CD4-positive, alpha-beta T cell (primary cell): ENCODE measurements at regions not wholly inside any gene's neighbourhood (a gene's known extent, or its start where the extent isn't known, plus 50 kb on each side); places are given as distances from the start of the nearest gene placed in this dataset.

Experiments used
- ATAC-seq: fragments of 200-7000 bp; cut with Tn5 transposase; one replicate; pipeline ENCODE4 v1.10.0; 2022; ENCODE audit warnings: mild to moderate bottlenecking; ENCODE audit not compliant: poor library complexity
- CTCF ChIA-PET: fragments of 350-600 bp; sonication (Branson Sonifier 250); formaldehyde crosslinking; loops from one replicate; lab custom pipeline; 2021; ENCODE audit warnings: antibody characterized with exemption, inconsistent platforms; lab: Charles Lee
- POLR2A ChIA-PET: fragments of 350-600 bp; sonication (Branson Sonifier 250); formaldehyde crosslinking; loops from one replicate; lab custom pipeline; 2021; ENCODE audit warnings: antibody characterized with exemption, inconsistent platforms; lab: Charles Lee
- DNase-seq, 14 experiments: peaks; one replicate each; pipeline ENCODE4 v3.0.0-alpha.2; 2013 to 2020; ENCODE audit warnings: mixed read lengths in 2 of 14
- H3K27ac ChIP-seq, 2 donors: one replicate each; pipeline versions ENCODE4 v1.5.1 to v1.7.0; 2013; ENCODE audit warnings: low read length in 2 of 2, low read depth in 1 of 2, mild to moderate bottlenecking in 1 of 2
- H3K27me3 ChIP-seq, 2 experiments: 1 replicate in 1 of 2; 2 replicates in 1 of 2; pipeline versions ENCODE4 v1.6.1 to v1.7.0; 2013; ENCODE audit warnings: low read length in 2 of 2, control low read depth in 1 of 2, mild to moderate bottlenecking in 1 of 2, moderate library complexity in 1 of 2; ENCODE audit not compliant: insufficient read depth in 2 of 2, control insufficient read depth in 1 of 2
- H3K36me3 ChIP-seq: one replicate; pipeline ENCODE4 v1.6.1; 2013; ENCODE audit warnings: low read length, control low read depth; ENCODE audit not compliant: insufficient read depth
- H3K4me1 ChIP-seq: one replicate; pipeline ENCODE4 v1.6.1; 2013; ENCODE audit warnings: low read length, control low read depth; ENCODE audit not compliant: insufficient read depth
- H3K4me3 ChIP-seq: one replicate; pipeline ENCODE4 v1.5.1; 2013; ENCODE audit warnings: mild to moderate bottlenecking, low read length, moderate library complexity
- H3K9me3 ChIP-seq, 2 experiments: 1 replicate in 1 of 2; 2 replicates in 1 of 2; pipeline versions ENCODE4 v1.6.1 to v1.7.0; 2013; ENCODE audit warnings: low read length in 2 of 2, mild to moderate bottlenecking in 2 of 2, control low read depth in 1 of 2, moderate library complexity in 1 of 2; ENCODE audit not compliant: control insufficient read depth in 1 of 2, insufficient read depth in 1 of 2
- H3K27ac Mint-ChIP-seq: one replicate; pipeline ENCODE4 v1.8.0; 2020; ENCODE audit warnings: mixed read lengths
- H3K27me3 Mint-ChIP-seq: one replicate; pipeline ENCODE4 v1.8.0; 2021; ENCODE audit warnings: mixed read lengths
- H3K36me3 Mint-ChIP-seq: one replicate; pipeline ENCODE4 v1.8.0; 2021; ENCODE audit warnings: low read depth, mixed read lengths
- H3K4me1 Mint-ChIP-seq: one replicate; pipeline ENCODE4 v1.8.0; 2021; ENCODE audit warnings: low read depth, mixed read lengths
- H3K4me3 Mint-ChIP-seq: one replicate; pipeline ENCODE4 v1.8.0; 2020; ENCODE audit warnings: mild to moderate bottlenecking, mixed read lengths
- H3K9me3 Mint-ChIP-seq: one replicate; pipeline ENCODE4 v1.8.0; 2020; ENCODE audit warnings: mixed read lengths
- intact Hi-C, 2 experiments: fragments of 100-400 bp; cut with DNase I in 1 of 2; cut with micrococcal nuclease in 1 of 2; formaldehyde crosslinking; loops; one replicate each; pipeline versions ENCODE4 v1.15.1 to v1.9.0; 2023 to 2025; cut with DNase I, micrococcal nuclease
- TF ChIP-seq, protein P1 (sequence below): fragments of 200-600 bp; IDR thresholded peaks from one replicate; pipeline ENCODE4 v1.8.0; 2022; ENCODE audit warnings: antibody characterized with exemption, mild to moderate bottlenecking

- Mint-ChIP-seq H3K4me1 (no peaks in the 10 kb centered on the region), H3K9me3 (no peaks in the 10 kb centered on the region), H3K36me3 (no peaks in the 10 kb centered on the region), H3K27me3 (no peaks in the 10 kb centered on the region), H3K27ac (no peak overlapping the region), H3K4me3 (no peak overlapping the region)
- Histone ChIP-seq H3K4me1 (no peaks in the 10 kb centered on the region), H3K27me3 (peaks cover under 1 to 3% of the 10 kb centered on the region in 2 experiments), H3K36me3 (no peaks in the 10 kb centered on the region), H3K4me3 (no peak overlapping the region), H3K9me3 (peaks cover 0 to 5% of the 10 kb centered on the region in 2 experiments), H3K27ac (no peak overlapping the region)
- ChIA-PET POLR2A (no interaction called here), CTCF (no interaction called here)
- no peak for DNase-seq
- intact Hi-C loops: no loop called here
- ATAC-seq: no peak
- TF ChIP-seq, protein P1, sequence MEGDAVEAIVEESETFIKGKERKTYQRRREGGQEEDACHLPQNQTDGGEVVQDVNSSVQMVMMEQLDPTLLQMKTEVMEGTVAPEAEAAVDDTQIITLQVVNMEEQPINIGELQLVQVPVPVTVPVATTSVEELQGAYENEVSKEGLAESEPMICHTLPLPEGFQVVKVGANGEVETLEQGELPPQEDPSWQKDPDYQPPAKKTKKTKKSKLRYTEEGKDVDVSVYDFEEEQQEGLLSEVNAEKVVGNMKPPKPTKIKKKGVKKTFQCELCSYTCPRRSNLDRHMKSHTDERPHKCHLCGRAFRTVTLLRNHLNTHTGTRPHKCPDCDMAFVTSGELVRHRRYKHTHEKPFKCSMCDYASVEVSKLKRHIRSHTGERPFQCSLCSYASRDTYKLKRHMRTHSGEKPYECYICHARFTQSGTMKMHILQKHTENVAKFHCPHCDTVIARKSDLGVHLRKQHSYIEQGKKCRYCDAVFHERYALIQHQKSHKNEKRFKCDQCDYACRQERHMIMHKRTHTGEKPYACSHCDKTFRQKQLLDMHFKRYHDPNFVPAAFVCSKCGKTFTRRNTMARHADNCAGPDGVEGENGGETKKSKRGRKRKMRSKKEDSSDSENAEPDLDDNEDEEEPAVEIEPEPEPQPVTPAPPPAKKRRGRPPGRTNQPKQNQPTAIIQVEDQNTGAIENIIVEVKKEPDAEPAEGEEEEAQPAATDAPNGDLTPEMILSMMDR: no peak
Observed at GRCh38 chr11:94676814-94677213, 91.3 kb upstream of the AMOTL1 start.

DNA sequence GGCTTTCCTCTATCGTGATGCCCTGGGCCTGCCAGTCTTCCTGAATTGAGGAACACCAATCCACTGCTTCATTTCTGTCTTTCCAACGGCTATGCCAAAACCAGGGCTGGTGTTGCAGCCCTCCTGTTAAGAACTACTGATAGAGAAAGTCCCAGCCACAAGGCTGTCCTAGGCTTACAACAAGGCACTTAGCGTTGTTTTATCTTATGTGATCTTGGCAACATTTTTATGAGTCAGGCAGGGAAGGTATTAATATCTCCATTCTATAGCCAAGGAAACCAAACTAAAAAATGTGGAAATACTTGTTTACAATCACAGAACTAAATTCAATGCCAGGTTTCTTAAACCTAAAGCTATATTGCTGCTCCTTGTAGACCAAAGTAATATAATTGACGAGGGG lies 89.9 kb upstream of the AMOTL1 start:
- DNase-seq: no peak
- TF ChIP-seq, protein P1: no peak
- Mint-ChIP-seq H3K4me3 (no peak overlapping the region), H3K9me3 (no peaks in the 10 kb centered on the region), H3K27ac (no peak overlapping the region), H3K36me3 (no peaks in the 10 kb centered on the region), H3K4me1 (no peaks in the 10 kb centered on the region), H3K27me3 (peaks cover 4% of the 10 kb centered on the region)
- H3K9me3 ChIP-seq: peaks cover 0 to 4% of the 10 kb centered on the region in 2 experiments
- no peaks in the 10 kb centered on the region for H3K4me1 ChIP-seq
- ChIA-PET CTCF (no interaction called here), POLR2A (no interaction called here)
- intact Hi-C loops: no loop called here
- no peaks in the 10 kb centered on the region for H3K36me3 ChIP-seq
- no peak overlapping the region for H3K4me3 ChIP-seq
- H3K27me3 ChIP-seq: peaks cover 0 to 3% of the 10 kb centered on the region in 2 experiments
- no peak overlapping the region for H3K27ac ChIP-seq
- no peak for ATAC-seq

DNA sequence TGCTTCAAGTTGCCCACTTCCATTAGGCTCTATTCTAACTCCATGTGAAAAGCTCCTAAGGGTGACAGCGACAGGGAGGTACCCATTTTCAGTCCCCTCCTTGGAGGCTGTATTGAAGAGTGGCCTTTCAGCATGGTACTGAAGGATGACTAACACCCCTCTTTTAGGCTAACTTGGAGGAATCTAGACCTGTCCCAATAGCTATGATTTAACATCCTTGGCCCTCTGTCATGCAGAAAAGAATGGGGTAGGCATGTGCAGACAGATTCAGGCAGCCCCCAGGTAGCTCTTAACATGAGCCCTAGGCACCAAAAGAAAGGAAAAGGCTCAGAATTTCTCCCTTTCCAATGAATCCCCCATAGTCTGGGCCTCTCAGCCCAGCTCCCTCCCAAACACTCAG lies 89.3 kb upstream of the AMOTL1 start:
- POLR2A ChIA-PET: no interaction called here
- Histone ChIP-seq H3K27ac (no peak overlapping the region), H3K36me3 (no peaks in the 10 kb centered on the region), H3K27me3 (peaks cover 0 to 3% of the 10 kb centered on the region in 2 experiments), H3K4me3 (no peak overlapping the region), H3K4me1 (no peaks in the 10 kb centered on the region), H3K9me3 (peaks cover 0 to 4% of the 10 kb centered on the region in 2 experiments)
- CTCF ChIA-PET: no interaction called here
- ATAC-seq (no peak), DNase-seq (no peak)
- TF ChIP-seq, protein P1: no peak
- Mint-ChIP-seq H3K9me3 (no peaks in the 10 kb centered on the region), H3K4me1 (no peaks in the 10 kb centered on the region), H3K27ac (no peak overlapping the region), H3K4me3 (no peak overlapping the region), H3K27me3 (peaks cover 4% of the 10 kb centered on the region), H3K36me3 (no peaks in the 10 kb centered on the region)
- intact Hi-C loops: no loop called here
